ENCODE measurements at regions not wholly inside any gene's neighbourhood (a gene's known extent, or its start where the extent isn't known, plus 50 kb on each side); places are given as distances from the start of the nearest gene placed in this dataset.

DNA sequence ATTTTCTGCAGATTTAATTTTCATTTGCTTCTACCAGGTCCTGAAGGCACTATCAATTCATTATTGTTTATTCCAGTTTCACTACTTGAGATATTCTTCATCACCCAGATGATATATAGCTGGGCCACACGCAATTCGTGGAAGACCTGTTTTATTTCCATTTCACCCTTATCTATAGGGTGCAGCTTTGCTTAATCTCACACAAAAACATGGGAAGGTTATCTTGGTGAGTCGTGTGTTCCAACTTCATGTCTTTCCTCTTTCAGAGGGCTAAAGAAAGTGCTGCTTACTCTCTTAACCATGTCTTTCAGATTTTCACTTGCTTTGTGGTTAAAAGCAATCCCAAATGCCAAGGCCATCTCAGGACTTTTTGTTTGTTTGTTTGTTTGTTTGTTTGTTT, 194.0 kb downstream of the SOD2 start:
- TF ChIP-seq FOXP2 (optimal IDR thresholded peaks at IDR 0.05; ENCODE audit: borderline replicate concordance, extremely low read depth, extremely low read length, insufficient read depth) (no peak), SIN3A (IDR thresholded peaks at IDR 0.05; ENCODE audit: borderline replicate concordance, insufficient read depth, low read length) (no peak), REST (IDR thresholded peaks at IDR 0.05; ENCODE audit: insufficient read depth in 1 of 2, low read depth in 2 of 2, low read length in 2 of 2) (no peak), TAF1 (IDR thresholded peaks at IDR 0.05; ENCODE audit: borderline replicate concordance, insufficient read depth, low read length) (no peak), POLR2AphosphoS5 (IDR thresholded peaks at IDR 0.05; ENCODE audit: low read depth, low read length) (no peak)

- TF ChIP-seq SIN3A (IDR thresholded peaks at IDR 0.05; ENCODE audit: borderline replicate concordance, insufficient read depth, low read length): no peak
- no peak for TF ChIP-seq TAF1 (IDR thresholded peaks at IDR 0.05; ENCODE audit: borderline replicate concordance, insufficient read depth, low read length)
- no peak for TF ChIP-seq FOXP2 (optimal IDR thresholded peaks at IDR 0.05; ENCODE audit: borderline replicate concordance, extremely low read depth, extremely low read length, insufficient read depth)
- no peak for TF ChIP-seq REST (IDR thresholded peaks at IDR 0.05; ENCODE audit: insufficient read depth in 1 of 2, low read depth in 2 of 2, low read length in 2 of 2)
- no peak for TF ChIP-seq POLR2AphosphoS5 (IDR thresholded peaks at IDR 0.05; ENCODE audit: low read depth, low read length)
Observed at GRCh38 chr6:159494586-159494972, 198.5 kb downstream of the SOD2 start.

- no peak for TF ChIP-seq FOXP2 (optimal IDR thresholded peaks at IDR 0.05; ENCODE audit: borderline replicate concordance, extremely low read depth, extremely low read length, insufficient read depth)
- TF ChIP-seq TAF1 (IDR thresholded peaks at IDR 0.05; ENCODE audit: borderline replicate concordance, insufficient read depth, low read length): no peak
- no peak for TF ChIP-seq POLR2AphosphoS5 (IDR thresholded peaks at IDR 0.05; ENCODE audit: low read depth, low read length)
- TF ChIP-seq REST (IDR thresholded peaks at IDR 0.05; ENCODE audit: insufficient read depth in 1 of 2, low read depth in 2 of 2, low read length in 2 of 2): no peak
- no peak for TF ChIP-seq SIN3A (IDR thresholded peaks at IDR 0.05; ENCODE audit: borderline replicate concordance, insufficient read depth, low read length)
Observed at GRCh38 chr6:159493898-159494585, 199.0 kb downstream of the SOD2 start.

DNA sequence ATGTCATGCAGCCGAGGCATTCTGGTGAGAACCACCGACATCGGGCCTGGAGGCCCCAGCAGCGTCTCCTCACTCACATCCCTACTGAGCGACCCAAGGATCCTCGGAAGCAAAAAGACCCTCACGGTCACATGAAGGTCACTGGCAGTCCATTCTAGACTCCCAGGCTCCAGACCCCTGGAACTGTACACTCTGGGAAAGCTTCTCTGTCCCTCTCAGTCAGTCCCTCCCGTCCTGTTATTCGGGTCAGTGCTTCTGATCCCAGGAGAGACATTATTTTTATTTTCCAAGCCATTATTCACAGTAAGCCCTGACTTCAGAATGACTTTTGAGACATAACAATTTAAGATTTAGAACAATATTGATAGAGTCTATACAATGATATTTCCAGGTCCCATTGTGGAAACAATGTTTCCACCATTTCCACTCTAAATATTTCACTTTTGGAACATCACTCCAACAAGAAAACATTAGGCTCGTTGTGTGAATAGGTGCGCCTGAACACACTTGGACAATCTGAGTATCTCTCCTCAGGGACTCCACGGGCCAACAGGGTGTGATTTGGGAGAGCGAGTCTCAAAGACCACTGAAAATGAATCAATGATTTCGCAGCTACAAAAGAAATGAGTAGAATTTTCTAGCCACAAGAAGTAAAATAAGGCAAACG, 199.7 kb downstream of the SOD2 start:
- TF ChIP-seq REST (IDR thresholded peaks at IDR 0.05; ENCODE audit: insufficient read depth in 1 of 2, low read depth in 2 of 2, low read length in 2 of 2) (no peak), SIN3A (IDR thresholded peaks at IDR 0.05; ENCODE audit: borderline replicate concordance, insufficient read depth, low read length) (no peak), FOXP2 (optimal IDR thresholded peaks at IDR 0.05; ENCODE audit: borderline replicate concordance, extremely low read depth, extremely low read length, insufficient read depth) (no peak), TAF1 (IDR thresholded peaks at IDR 0.05; ENCODE audit: borderline replicate concordance, insufficient read depth, low read length) (no peak), POLR2AphosphoS5 (IDR thresholded peaks at IDR 0.05; ENCODE audit: low read depth, low read length) (no peak)
